Inflammatory macrophage treated with lipopolysaccharide for 4 hours (primary cell): ENCODE measurements at regions not wholly inside any gene's neighbourhood (a gene's known extent, or its start where the extent isn't known, plus 50 kb on each side); places are given as distances from the start of the nearest gene placed in this dataset.

ENCODE experiments used
- DNase-seq: peaks from one replicate; pipeline ENCODE4 v3.0.0-alpha.2; 2020

DNA sequence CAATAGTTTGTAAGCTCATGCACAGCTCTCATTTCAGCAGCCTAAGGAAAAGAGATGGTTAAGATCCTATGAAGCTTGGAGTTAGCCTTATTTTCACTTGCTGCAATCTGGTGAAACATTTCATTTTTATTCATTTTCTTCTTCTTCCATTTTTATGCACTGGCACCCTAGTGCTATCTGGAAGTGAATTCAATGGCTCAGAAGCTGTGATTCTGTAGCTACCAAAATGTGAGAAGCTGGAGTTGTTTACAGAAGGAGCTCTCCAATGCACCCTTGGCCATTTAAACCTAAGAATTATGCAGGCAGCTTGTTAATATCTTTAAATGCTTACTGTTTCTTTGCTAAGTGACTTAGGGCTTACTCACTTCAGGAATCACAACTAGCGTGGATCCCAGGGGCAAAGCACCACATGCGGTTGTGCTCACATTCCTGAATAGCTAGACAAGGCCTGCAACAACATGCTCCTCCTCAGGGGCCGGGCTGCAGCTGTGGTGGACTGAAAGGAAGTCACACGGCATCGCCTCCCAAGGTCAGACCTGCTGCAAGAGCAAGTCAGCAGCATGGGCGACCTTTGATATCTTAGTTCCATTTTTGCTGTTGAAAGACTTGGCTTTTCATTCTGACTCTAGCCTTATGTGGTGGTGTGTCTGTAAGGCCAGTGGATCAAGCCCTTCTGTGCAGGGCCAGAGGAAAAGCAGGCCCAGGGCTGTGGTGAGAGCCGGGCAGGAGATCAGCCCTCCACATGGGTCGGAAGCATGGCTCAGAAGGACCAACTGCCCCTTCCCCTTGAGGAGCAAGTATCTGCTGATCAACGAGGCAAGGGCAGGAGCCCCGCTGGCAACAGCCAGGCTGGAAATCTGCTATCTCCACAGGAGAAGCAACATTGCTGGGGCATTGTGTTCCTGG, 91.9 kb upstream of the MBL2 start:
- no peak for DNase-seq

DNA sequence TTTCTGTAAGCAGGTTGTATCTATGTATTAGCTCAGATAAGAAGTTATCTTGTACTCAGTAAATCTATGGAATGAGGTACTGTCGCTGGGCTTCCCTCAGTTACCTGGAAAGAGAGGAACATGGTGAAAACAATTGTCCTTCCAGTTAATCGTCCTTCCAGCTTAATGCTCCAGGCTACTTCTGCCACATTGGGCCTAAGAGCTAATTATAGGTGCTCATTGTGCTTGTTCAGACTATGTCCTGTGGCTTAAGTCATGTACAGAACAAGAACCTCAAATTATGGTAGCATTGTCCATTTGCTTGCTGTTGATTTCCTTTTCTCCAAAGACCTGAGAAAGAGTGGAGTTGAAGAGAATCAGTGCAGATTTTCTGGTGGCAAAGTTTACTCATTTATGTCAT, 86.1 kb upstream of the MBL2 start:
- DNase-seq = no peak

DNA sequence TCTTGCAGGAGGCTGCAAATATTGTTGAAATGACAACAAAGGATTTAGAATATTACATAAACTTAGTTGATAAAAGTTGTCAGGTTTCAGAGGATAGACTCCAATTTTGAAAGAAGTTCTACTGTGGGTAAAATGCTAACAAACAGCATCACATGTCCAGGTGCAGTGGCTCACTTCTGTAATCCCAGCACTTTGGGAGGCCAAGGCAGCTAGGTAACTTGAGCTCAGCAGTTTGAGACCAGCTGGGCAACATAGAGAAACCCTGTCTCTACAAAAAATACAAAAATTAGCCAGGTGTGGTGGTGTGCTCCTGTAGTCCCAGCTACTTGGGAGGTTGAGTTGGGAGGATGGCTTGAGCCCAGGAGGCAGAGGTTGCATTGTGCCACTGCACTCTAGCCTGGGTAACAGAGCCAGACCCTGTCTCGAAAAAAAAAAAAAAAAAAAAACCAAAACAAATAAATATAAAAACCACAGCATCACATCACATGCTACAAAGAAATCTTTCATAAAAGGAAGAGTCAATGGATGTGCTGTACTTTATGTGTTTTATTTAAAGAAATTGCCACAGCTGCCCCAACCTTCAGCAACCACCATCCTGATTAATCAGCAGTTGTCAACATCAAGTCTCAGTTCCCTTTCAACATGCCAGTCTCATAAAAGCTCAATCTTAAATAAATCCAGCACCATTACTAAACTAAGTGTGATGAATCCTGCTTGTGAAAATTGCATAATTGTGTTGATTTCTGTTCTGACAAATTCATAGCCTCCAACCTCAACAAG, 83.2 kb upstream of the MBL2 start:
- DNase-seq = no peak

DNA sequence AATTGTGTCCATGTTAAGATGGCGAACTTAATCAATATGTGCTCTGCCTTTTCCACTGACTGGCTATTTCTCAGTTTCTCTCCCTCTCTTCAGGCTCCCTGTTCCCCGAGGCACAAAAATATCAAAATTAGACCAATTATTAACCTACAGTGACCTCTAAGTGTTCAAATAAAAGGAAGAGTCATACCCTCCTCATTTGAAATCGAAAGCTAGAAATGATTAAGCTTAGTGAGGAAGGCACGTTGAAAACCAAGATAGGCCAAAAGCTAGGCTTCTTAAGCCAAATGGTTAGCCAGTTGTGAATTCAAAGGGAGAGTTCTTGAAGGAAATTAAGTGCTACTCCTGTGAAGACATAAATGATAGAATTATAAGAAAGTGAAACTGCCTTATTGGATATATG, 81.1 kb upstream of the MBL2 start:
- DNase-seq = no peak

DNA sequence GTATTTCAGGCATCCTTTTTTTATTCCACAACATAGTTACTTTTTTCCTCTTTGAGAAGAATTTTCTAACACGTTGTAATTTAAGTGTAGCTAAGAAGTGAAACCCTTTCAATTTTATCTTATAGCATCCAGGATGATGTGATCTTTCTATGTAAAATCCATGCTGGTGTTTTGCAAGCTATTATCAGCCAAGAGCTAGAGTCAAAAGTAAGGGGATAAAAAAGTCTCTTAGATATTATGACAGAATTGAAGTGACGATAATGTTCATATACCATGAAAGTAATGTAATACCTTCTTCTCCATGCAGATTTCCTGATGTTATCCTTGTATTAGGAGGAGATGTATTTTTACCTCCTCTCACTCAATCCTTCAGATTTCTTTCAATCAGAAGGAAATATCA, 64.2 kb upstream of the MBL2 start:
- DNase-seq = no peak
